K562 (cell line): ENCODE measurements at regions not wholly inside any gene's neighbourhood (a gene's known extent, or its start where the extent isn't known, plus 50 kb on each side); places are given as distances from the start of the nearest gene placed in this dataset.

Experiments
- ATAC-seq: fragments of 200-7000 bp; cut with Tn5 transposase; 3 replicates; pipeline ENCODE4 v1.9.1; 2020; ENCODE audit warnings: moderate library complexity
- BruUV-seq: library from RNA; stranded (reverse); fragments of 400-500 nt; replicated peaks from 2 replicates; lab custom pipeline; 2021; lab: Mats Ljungman, UMichigan
- CTCF ChIA-PET: fragments of 300-600 bp; formaldehyde crosslinking; extraction: SDS; loops from one replicate; lab custom pipeline; 2021; ENCODE audit warnings: low intra/inter-chr PET ratio; lab: Yijun Ruan, JAX
- POLR2A ChIA-PET: fragments of 300-600, 350-650 bp; sonication (Branson Sonifier 250); formaldehyde crosslinking; extraction: SDS; loops from one replicate; lab custom pipeline; 2021; ENCODE audit warnings: antibody characterized with exemption, inconsistent platforms; lab: Yijun Ruan, JAX
- DNase-seq, 4 experiments: peaks; one replicate each; pipeline versions ENCODE4 v3.0.0 to v3.0.0-alpha.2; 2011 to 2018; ENCODE audit warnings: low spot score in 3 of 4, mixed read lengths in 3 of 4; ENCODE audit errors: extremely low read depth in 1 of 4
- FAIRE-seq: peaks from 2 replicates; lab custom pipeline; 2011; peaks lifted over from hg19 to GRCh38; lab: Jason Lieb, UNC
- H2AFZ ChIP-seq: 2 replicates; pipeline ENCODE4 v1.6.0; 2011; ENCODE audit warnings: low read depth, low read length, control low read depth, inconsistent platforms
- H3K27ac ChIP-seq: fragments of 200-600 bp; 3 replicates; pipeline ENCODE4 v1.8.0; 2011; ENCODE audit warnings: low read depth, mild to moderate bottlenecking, control low read depth, inconsistent platforms, low read length, moderate library complexity, mixed read lengths; ENCODE audit errors: extremely low read depth
- H3K27me3 ChIP-seq, 2 experiments: fragments of 300-600 bp in 1 of 2; 2 replicates in 1 of 2; 3 replicates in 1 of 2; pipeline versions ENCODE4 v1.6.0 to v1.8.0; 2011; ENCODE audit warnings: inconsistent platforms in 2 of 2, low read length in 2 of 2, mild to moderate bottlenecking in 1 of 2, mixed read lengths in 1 of 2, moderate library complexity in 1 of 2; ENCODE audit not compliant: control insufficient read depth in 2 of 2, insufficient read depth in 2 of 2
- H3K36me3 ChIP-seq: fragments of 300-600 bp; 3 replicates; pipeline ENCODE4 v1.8.0; 2011; ENCODE audit warnings: mild to moderate bottlenecking, low read length, inconsistent platforms; ENCODE audit not compliant: control insufficient read depth, insufficient read depth
- H3K4me1 ChIP-seq, 2 experiments: fragments of 200-600 bp in 1 of 2; replicated peaks in 1 of 2; 2 replicates in 1 of 2; 3 replicates in 1 of 2; pipeline versions ENCODE4 v1.5.1 to v1.8.0; 2011; ENCODE audit warnings: inconsistent platforms in 2 of 2, low read length in 2 of 2, mild to moderate bottlenecking in 1 of 2, mixed read lengths in 1 of 2, moderate library complexity in 1 of 2; ENCODE audit not compliant: control insufficient read depth in 2 of 2, insufficient read depth in 2 of 2
- H3K4me2 ChIP-seq: 2 replicates; pipeline ENCODE4 v1.6.1; 2011; ENCODE audit warnings: low read length, control low read depth, inconsistent platforms, mixed read lengths; ENCODE audit not compliant: insufficient read depth
- H3K4me3 ChIP-seq: fragments of 200-600 bp; sonication (generic), shearing (Covaris generic); 2 replicates; pipeline ENCODE4 v1.5.1; 2016; ENCODE audit warnings: control low read depth, inconsistent platforms
- H3K79me2 ChIP-seq: fragments of 200-600 bp; 3 replicates; pipeline ENCODE4 v1.8.0; 2011; ENCODE audit warnings: low read length, inconsistent platforms; ENCODE audit not compliant: control insufficient read depth, insufficient read depth
- H3K9ac ChIP-seq, 2 experiments: 2 replicates each; pipeline versions ENCODE4 v1.6.0 to v1.6.1; 2011; ENCODE audit warnings: low read depth in 2 of 2, low read length in 2 of 2, control low read depth in 1 of 2, inconsistent platforms in 1 of 2, mild to moderate bottlenecking in 1 of 2, mixed read lengths in 1 of 2; ENCODE audit not compliant: insufficient read depth in 1 of 2
- H3K9me1 ChIP-seq: one replicate; pipeline ENCODE4 v1.6.0; 2011; ENCODE audit warnings: inconsistent platforms, mild to moderate bottlenecking, low read length, moderate library complexity; ENCODE audit not compliant: control insufficient read depth, insufficient read depth
- H3K9me3 ChIP-seq: replicated peaks from 2 replicates; pipeline ENCODE4 v1.5.1; 2011; ENCODE audit warnings: low read depth, low read length, inconsistent platforms; ENCODE audit not compliant: control insufficient read depth, insufficient read depth
- H4K20me1 ChIP-seq: replicated peaks from 2 replicates; pipeline ENCODE4 v1.6.1; 2011; ENCODE audit warnings: low read length, inconsistent platforms, mixed read lengths; ENCODE audit not compliant: control insufficient read depth, insufficient read depth
- ATF1 ChIP-seq, 2 experiments: fragments of 450-650 bp in 1 of 2; IDR thresholded peaks; 2 replicates each; pipeline ENCODE4 v1.6.1; 2016; ENCODE audit warnings: missing compliant biosample characterization in 1 of 2, missing genetic modification characterization in 1 of 2
- HOMEZ ChIP-seq: fragments of 250-450 bp; sonication (Bioruptor Pico); IDR thresholded peaks from 2 replicates; pipeline ENCODE4 v1.4.0; 2020; ENCODE audit warnings: mild to moderate bottlenecking, moderate library complexity
- TFE3 ChIP-seq: fragments of 450-650 bp; formaldehyde crosslinking; IDR thresholded peaks from 2 replicates; pipeline ENCODE4 v1.4.0; 2020; ENCODE audit warnings: mild to moderate bottlenecking, mixed read lengths
- XRCC3 ChIP-seq: fragments of 450-650 bp; IDR thresholded peaks from 2 replicates; pipeline ENCODE4 v1.6.1; 2017; ENCODE audit warnings: mild to moderate bottlenecking, moderate library complexity
- WGBS: fragments of 100-300 bp; shearing (Covaris generic); methylation state at CpG from one replicate; pipeline ENCODE4 v1.1.6; 2016; ENCODE audit warnings: low coverage, mixed read lengths; ENCODE audit not compliant: insufficient coverage; ENCODE audit errors: missing lambda C conversion rate; 5-methylcytosine and 5-hydroxymethylcytosine counted together
- in situ Hi-C: fragments of 300-500 bp; cut with MboI; formaldehyde crosslinking; loops from 4 replicates; pipeline ENCODE4 v1.15.0; 2018; ENCODE audit warnings: inconsistent platforms, mixed read lengths
- intact Hi-C: fragments of 100-400 bp; cut with micrococcal nuclease; formaldehyde crosslinking; loops from 2 replicates; pipeline ENCODE4 v1.14.2; 2022

DNA sequence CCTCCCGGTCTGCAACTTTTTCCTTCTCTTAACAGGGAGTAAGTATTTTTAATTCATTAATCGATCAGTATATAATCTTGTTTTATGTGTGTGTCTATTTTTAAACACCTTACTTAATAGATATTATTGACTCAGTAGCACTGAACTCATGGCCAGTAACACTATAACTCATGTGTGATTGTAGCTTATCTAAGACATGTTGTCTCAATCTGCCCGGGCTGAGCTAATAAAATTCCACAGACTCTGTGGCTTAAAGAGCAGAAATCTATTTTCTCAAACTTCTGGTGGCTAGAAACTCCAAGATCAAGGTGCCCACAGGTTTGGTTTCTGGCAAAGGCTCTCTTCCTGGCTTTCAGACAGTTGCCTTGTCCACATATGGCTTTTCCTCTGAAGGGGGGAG, 68.8 kb upstream of the TNFAIP3 start:
- no peaks in the 10 kb centered on the region for H3K36me3 ChIP-seq
- intact Hi-C loops: no loop called here
- H3K4me3 ChIP-seq: no peak overlapping the region
- no TSS peak for BruUV-seq
- DNase-seq (no peak), FAIRE-seq (no peak), ATAC-seq (no peak)
- no peaks in the 10 kb centered on the region for H3K27me3 ChIP-seq
- no peak overlapping the region for H2AFZ ChIP-seq
- TF ChIP-seq HOMEZ (CRISPR knock-in tag) (no peak), ATF1 (CRISPR knock-in tag; IDR thresholded peaks at IDR 0.05) (no peak), ATF1 (tag; IDR thresholded peaks at IDR 0.05) (no peak), TFE3 (no peak), XRCC3 (no peak)
- H3K9ac ChIP-seq: no peak overlapping the region
- in situ Hi-C loops: loop anchor here (5.0 kb wide), 2 partner anchors 69 to 91 kb away; partner anchors contain the start of gene TNFAIP3
- H3K9me1 ChIP-seq: no peaks in the 10 kb centered on the region
- H3K79me2 ChIP-seq: no peaks in the 10 kb centered on the region
- 33% methylated on average over 3 of the region's 3 CpGs for WGBS
- H3K9me3 ChIP-seq: 0 out of 2 replicates have a peak, but pooled peaks cover 1% of the 10 kb centered on the region
- H3K4me2 ChIP-seq: no peak overlapping the region
- no peaks in the 10 kb centered on the region for H4K20me1 ChIP-seq
- peaks cover 0 to 22% of the 10 kb centered on the region in 2 experiments; a peak in 4 of 5 replicates for H3K4me1 ChIP-seq
- POLR2A ChIA-PET: interaction anchor here (1.1 to 2.1 kb wide), 3 partner anchors 12 to 65 kb away, joined by 3 to 6 read pairs (median 4); no protein-coding TSS in a partner anchor
- CTCF ChIA-PET: interaction anchor here (0.8 to 1.9 kb wide), 3 partner anchors 93 to 207 kb away, joined by 3 to 5 read pairs (median 4); no protein-coding TSS in a partner anchor
- H3K27ac ChIP-seq: no peak overlapping the region
